GM23338 (cell line): ENCODE measurements at regions not wholly inside any gene's neighbourhood (a gene's known extent, or its start where the extent isn't known, plus 50 kb on each side); places are given as distances from the start of the nearest gene placed in this dataset.

ENCODE experiments used
- ATAC-seq: fragments of 200-7000 bp; cut with Tn5 transposase; 3 replicates; pipeline ENCODE4 v1.9.1; 2020
- DNase-seq: peaks from one replicate; pipeline ENCODE4 v3.0.0-alpha.2; 2015; ENCODE audit warnings: low spot score
- H2AFZ ChIP-seq: fragments of 200-600 bp; sonication (generic); 2 replicates; pipeline ENCODE4 v1.8.0; 2016; ENCODE audit warnings: antibody characterized with exemption, mild to moderate bottlenecking, moderate library complexity
- H3F3A ChIP-seq: fragments of 200-600 bp; sonication (generic); replicated peaks from 2 replicates; pipeline ENCODE4 v1.8.0; 2017; ENCODE audit warnings: antibody characterized with exemption, mixed run types, low read depth
- H3K27ac ChIP-seq: fragments of 200-600 bp; sonication (generic); 2 replicates; pipeline ENCODE4 v1.6.1; 2016; ENCODE audit warnings: low read depth
- H3K27me3 ChIP-seq: fragments of 200-600 bp; sonication (generic); 2 replicates; pipeline ENCODE4 v1.8.0; 2016; ENCODE audit warnings: mild to moderate bottlenecking, mixed run types, moderate library complexity; ENCODE audit not compliant: insufficient read depth
- H3K36me3 ChIP-seq: fragments of 200-600 bp; sonication (generic); 2 replicates; pipeline ENCODE4 v1.8.0; 2016; ENCODE audit warnings: mild to moderate bottlenecking; ENCODE audit not compliant: insufficient read depth
- H3K4me1 ChIP-seq: fragments of 200-600 bp; sonication (generic); 2 replicates; pipeline ENCODE4 v1.8.0; 2016; ENCODE audit warnings: mild to moderate bottlenecking, moderate library complexity; ENCODE audit not compliant: insufficient read depth
- H3K4me2 ChIP-seq: fragments of 200-600 bp; sonication (generic); 2 replicates; pipeline ENCODE4 v1.7.1; 2017; ENCODE audit warnings: mixed run types
- H3K4me3 ChIP-seq: fragments of 200-600 bp; sonication (generic); 2 replicates; pipeline ENCODE4 v1.6.1; 2016; ENCODE audit warnings: mixed run types
- H3K79me2 ChIP-seq: fragments of 200-600 bp; sonication (generic); replicated peaks from 2 replicates; pipeline ENCODE4 v1.8.0; 2017; ENCODE audit warnings: mild to moderate bottlenecking; ENCODE audit not compliant: insufficient read depth
- H3K9me2 ChIP-seq: fragments of 200-600 bp; sonication (generic); 2 replicates; pipeline ENCODE4 v1.8.0; 2017; ENCODE audit not compliant: insufficient read depth
- H4K20me1 ChIP-seq: fragments of 200-600 bp; sonication (generic); replicated peaks from 2 replicates; pipeline ENCODE4 v1.8.0; 2017; ENCODE audit warnings: mild to moderate bottlenecking; ENCODE audit not compliant: insufficient read depth
- H3K27ac Mint-ChIP-seq: 2 replicates; pipeline ENCODE4 v1.8.0; 2020; ENCODE audit warnings: inconsistent platforms, mild to moderate bottlenecking, moderate library complexity, mixed read lengths
- H3K27me3 Mint-ChIP-seq: 3 replicates; pipeline ENCODE4 v1.8.0; 2022; ENCODE audit warnings: low read depth, mild to moderate bottlenecking, moderate library complexity, mixed read lengths, inconsistent platforms; ENCODE audit not compliant: insufficient read depth, poor library complexity
- H3K36me3 Mint-ChIP-seq: 3 replicates; pipeline ENCODE4 v1.8.0; 2021; ENCODE audit warnings: low read depth, mild to moderate bottlenecking, inconsistent platforms, moderate library complexity, mixed read lengths
- H3K4me1 Mint-ChIP-seq: 3 replicates; pipeline ENCODE4 v1.8.0; 2020; ENCODE audit warnings: mild to moderate bottlenecking, inconsistent platforms, mixed read lengths
- H3K4me3 Mint-ChIP-seq: 3 replicates; pipeline ENCODE4 v1.8.0; 2021; ENCODE audit warnings: moderate library complexity, mild to moderate bottlenecking, inconsistent platforms, mixed read lengths
- H3K9me3 Mint-ChIP-seq: 3 replicates; pipeline ENCODE4 v1.8.0; 2020; ENCODE audit warnings: moderate library complexity, mild to moderate bottlenecking, inconsistent platforms, mixed read lengths
- CREB1 ChIP-seq: fragments of 250-450 bp; sonication (Bioruptor Pico); IDR thresholded peaks from 2 replicates; pipeline ENCODE4 v1.5.0; 2020; ENCODE audit warnings: low read depth, mild to moderate bottlenecking, moderate library complexity
- CTCF ChIP-seq, 2 experiments: fragments of 200-600 bp in 1 of 2; sonication (generic) in 1 of 2; conservative IDR thresholded peaks; 2 replicates each; pipeline versions ENCODE4 v1.5.1 to v1.6.1; 2016 to 2017; ENCODE audit warnings: antibody characterized with exemption in 2 of 2, low read depth in 2 of 2, mild to moderate bottlenecking in 2 of 2, moderate library complexity in 1 of 2
- ETS1 ChIP-seq: IDR thresholded peaks from 2 replicates; pipeline ENCODE4 v1.6.1; 2016; ENCODE audit warnings: antibody characterized with exemption
- EZH2 ChIP-seq: fragments of 200-600 bp; sonication (generic); IDR thresholded peaks from one replicate; pipeline ENCODE4 v1.8.0; 2017; ENCODE audit warnings: antibody characterized with exemption, mild to moderate bottlenecking, low read depth; ENCODE audit not compliant: unreplicated experiment
- EZH2phosphoT487 ChIP-seq: fragments of 200-600 bp; sonication (generic); IDR thresholded peaks from one replicate; pipeline ENCODE4 v1.8.1; 2018; ENCODE audit warnings: antibody characterized with exemption; ENCODE audit not compliant: unreplicated experiment
- JUNB ChIP-seq: IDR thresholded peaks from one replicate; pipeline ENCODE4 v1.6.1; 2016; ENCODE audit warnings: antibody characterized with exemption; ENCODE audit not compliant: unreplicated experiment
- NANOG ChIP-seq: IDR thresholded peaks from 2 replicates; pipeline ENCODE4 v1.6.1; 2016; ENCODE audit warnings: antibody characterized with exemption, borderline replicate concordance
- POLR2AphosphoS5 ChIP-seq: IDR thresholded peaks from 2 replicates; pipeline ENCODE4 v1.6.1; 2016; ENCODE audit warnings: antibody characterized with exemption, low read depth
- REST ChIP-seq: IDR thresholded peaks from one replicate; pipeline ENCODE4 v1.6.1; 2018; ENCODE audit warnings: antibody characterized with exemption; ENCODE audit not compliant: unreplicated experiment
- STAT1 ChIP-seq: IDR thresholded peaks from one replicate; pipeline ENCODE4 v1.6.1; 2016; ENCODE audit warnings: antibody characterized with exemption; ENCODE audit not compliant: unreplicated experiment
- ZNF114 ChIP-seq: fragments of 250-450 bp; sonication (Bioruptor Pico); IDR thresholded peaks from 2 replicates; pipeline ENCODE4 v1.5.0; 2020; ENCODE audit warnings: mild to moderate bottlenecking, moderate library complexity
- ZNF331 ChIP-seq: fragments of 250-450 bp; sonication (Bioruptor Pico); IDR thresholded peaks from 2 replicates; pipeline ENCODE4 v1.5.0; 2020; ENCODE audit warnings: low read depth, mild to moderate bottlenecking, moderate library complexity
- TF ChIP-seq, protein P1 (sequence below): fragments of 250-450 bp; sonication (Bioruptor Pico); IDR thresholded peaks from 2 replicates; pipeline ENCODE4 v1.5.0; 2020; ENCODE audit warnings: mild to moderate bottlenecking, moderate library complexity

GRCh38 chr5:167363065-167363464, 928.4 kb upstream of the WWC1 start:
- Histone ChIP-seq H3K27me3 (no peaks in the 10 kb centered on the region), H3K79me2 (no peaks in the 10 kb centered on the region), H3K9me2 (no peaks in the 10 kb centered on the region), H3F3A (no peaks in the 10 kb centered on the region), H3K36me3 (no peaks in the 10 kb centered on the region), H3K4me2 (no peak overlapping the region), H2AFZ (no peak overlapping the region), H3K4me3 (no peak overlapping the region), H3K27ac (no peak overlapping the region), H3K4me1 (peaks cover 9% of the 10 kb centered on the region), H4K20me1 (no peaks in the 10 kb centered on the region)
- H3K9me3 Mint-ChIP-seq: peaks cover 17% of the 10 kb centered on the region
- no peak overlapping the region for H3K27ac Mint-ChIP-seq
- no peak for ATAC-seq
- H3K4me1 Mint-ChIP-seq: peaks cover 3% of the 10 kb centered on the region; the same call in 2 of the 3 replicates
- TF ChIP-seq, protein P1, sequence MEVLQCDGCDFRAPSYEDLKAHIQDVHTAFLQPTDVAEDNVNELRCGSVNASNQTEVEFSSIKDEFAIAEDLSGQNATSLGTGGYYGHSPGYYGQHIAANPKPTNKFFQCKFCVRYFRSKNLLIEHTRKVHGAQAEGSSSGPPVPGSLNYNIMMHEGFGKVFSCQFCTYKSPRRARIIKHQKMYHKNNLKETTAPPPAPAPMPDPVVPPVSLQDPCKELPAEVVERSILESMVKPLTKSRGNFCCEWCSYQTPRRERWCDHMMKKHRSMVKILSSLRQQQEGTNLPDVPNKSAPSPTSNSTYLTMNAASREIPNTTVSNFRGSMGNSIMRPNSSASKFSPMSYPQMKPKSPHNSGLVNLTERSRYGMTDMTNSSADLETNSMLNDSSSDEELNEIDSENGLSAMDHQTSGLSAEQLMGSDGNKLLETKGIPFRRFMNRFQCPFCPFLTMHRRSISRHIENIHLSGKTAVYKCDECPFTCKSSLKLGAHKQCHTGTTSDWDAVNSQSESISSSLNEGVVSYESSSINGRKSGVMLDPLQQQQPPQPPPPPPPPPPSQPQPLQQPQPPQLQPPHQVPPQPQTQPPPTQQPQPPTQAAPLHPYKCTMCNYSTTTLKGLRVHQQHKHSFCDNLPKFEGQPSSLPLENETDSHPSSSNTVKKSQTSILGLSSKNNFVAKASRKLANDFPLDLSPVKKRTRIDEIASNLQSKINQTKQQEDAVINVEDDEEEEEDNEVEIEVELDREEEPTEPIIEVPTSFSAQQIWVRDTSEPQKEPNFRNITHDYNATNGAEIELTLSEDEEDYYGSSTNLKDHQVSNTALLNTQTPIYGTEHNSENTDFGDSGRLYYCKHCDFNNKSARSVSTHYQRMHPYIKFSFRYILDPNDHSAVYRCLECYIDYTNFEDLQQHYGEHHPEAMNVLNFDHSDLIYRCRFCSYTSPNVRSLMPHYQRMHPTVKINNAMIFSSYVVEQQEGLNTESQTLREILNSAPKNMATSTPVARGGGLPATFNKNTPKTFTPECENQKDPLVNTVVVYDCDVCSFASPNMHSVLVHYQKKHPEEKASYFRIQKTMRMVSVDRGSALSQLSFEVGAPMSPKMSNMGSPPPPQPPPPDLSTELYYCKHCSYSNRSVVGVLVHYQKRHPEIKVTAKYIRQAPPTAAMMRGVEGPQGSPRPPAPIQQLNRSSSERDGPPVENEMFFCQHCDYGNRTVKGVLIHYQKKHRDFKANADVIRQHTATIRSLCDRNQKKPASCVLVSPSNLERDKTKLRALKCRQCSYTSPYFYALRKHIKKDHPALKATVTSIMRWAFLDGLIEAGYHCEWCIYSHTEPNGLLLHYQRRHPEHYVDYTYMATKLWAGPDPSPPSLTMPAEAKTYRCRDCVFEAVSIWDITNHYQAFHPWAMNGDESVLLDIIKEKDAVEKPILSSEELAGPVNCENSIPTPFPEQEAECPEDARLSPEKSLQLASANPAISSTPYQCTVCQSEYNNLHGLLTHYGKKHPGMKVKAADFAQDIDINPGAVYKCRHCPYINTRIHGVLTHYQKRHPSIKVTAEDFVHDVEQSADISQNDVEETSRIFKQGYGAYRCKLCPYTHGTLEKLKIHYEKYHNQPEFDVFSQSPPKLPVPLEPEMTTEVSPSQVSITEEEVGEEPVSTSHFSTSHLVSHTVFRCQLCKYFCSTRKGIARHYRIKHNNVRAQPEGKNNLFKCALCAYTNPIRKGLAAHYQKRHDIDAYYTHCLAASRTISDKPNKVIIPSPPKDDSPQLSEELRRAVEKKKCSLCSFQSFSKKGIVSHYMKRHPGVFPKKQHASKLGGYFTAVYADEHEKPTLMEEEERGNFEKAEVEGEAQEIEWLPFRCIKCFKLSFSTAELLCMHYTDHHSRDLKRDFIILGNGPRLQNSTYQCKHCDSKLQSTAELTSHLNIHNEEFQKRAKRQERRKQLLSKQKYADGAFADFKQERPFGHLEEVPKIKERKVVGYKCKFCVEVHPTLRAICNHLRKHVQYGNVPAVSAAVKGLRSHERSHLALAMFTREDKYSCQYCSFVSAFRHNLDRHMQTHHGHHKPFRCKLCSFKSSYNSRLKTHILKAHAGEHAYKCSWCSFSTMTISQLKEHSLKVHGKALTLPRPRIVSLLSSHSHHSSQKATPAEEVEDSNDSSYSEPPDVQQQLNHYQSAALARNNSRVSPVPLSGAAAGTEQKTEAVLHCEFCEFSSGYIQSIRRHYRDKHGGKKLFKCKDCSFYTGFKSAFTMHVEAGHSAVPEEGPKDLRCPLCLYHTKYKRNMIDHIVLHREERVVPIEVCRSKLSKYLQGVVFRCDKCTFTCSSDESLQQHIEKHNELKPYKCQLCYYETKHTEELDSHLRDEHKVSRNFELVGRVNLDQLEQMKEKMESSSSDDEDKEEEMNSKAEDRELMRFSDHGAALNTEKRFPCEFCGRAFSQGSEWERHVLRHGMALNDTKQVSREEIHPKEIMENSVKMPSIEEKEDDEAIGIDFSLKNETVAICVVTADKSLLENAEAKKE (CRISPR knock-in tag): no peak
- TF ChIP-seq JUNB (no peak), POLR2AphosphoS5 (no peak), NANOG (no peak), ETS1 (no peak), CTCF (conservative IDR thresholded peaks at IDR 0.05; ENCODE audit: low read depth in 2 of 2) (no peak), STAT1 (no peak), REST (no peak), CREB1 (CRISPR knock-in tag) (no peak), ZNF331 (CRISPR knock-in tag) (no peak), EZH2phosphoT487 (no peak), ZNF114 (CRISPR knock-in tag) (no peak), EZH2 (no peak)
- H3K4me3 Mint-ChIP-seq: no peak overlapping the region
- H3K36me3 Mint-ChIP-seq: peaks cover 13% of the 10 kb centered on the region; the same call in 2 of the 3 replicates
- no peak for DNase-seq
- H3K27me3 Mint-ChIP-seq: no peaks in the 10 kb centered on the region
